ENCODE measurements at regions not wholly inside any gene's neighbourhood (a gene's known extent, or its start where the extent isn't known, plus 50 kb on each side); places are given as distances from the start of the nearest gene placed in this dataset.
"Not testable (repeated sequence)": the region's sequence is repeated elsewhere in the genome, so short reads cannot be mapped to it uniquely, and the experiment has no call there.

DNA sequence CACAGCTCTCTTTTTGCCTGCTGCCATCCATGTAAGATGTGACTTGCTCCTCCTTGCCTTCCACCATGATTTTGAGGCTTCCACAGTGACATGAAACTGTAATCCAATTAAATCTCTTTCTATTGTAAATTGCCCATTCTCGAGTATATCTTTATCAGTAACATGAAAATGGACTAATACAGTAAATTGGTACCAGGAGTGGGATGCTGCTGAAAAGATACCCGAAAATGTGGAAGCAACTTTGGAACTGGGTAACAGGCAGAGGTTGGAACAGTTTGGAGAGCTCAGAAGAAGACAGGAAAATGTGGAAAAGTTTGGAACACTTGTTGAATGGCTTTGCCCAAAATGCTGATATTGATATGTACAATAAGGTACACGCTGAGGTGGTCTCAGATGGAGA is 1117.9 kb downstream of the PLA2G4A start:
- H3K4me3 ChIP-seq (ENCODE audit: low read length); H3K4me1 ChIP-seq (ENCODE audit: control insufficient read depth, insufficient read depth, low read length); H3K4me2 ChIP-seq (ENCODE audit: low read length); H3K27me3 ChIP-seq (ENCODE audit: control insufficient read depth, insufficient read depth, low read length); H3K9me3 ChIP-seq (replicated peaks; ENCODE audit: low read length); H3K36me3 ChIP-seq (ENCODE audit: insufficient read depth, low read length); H3K9ac ChIP-seq (ENCODE audit: low read depth, low read length): not testable (repeated sequence)

DNA sequence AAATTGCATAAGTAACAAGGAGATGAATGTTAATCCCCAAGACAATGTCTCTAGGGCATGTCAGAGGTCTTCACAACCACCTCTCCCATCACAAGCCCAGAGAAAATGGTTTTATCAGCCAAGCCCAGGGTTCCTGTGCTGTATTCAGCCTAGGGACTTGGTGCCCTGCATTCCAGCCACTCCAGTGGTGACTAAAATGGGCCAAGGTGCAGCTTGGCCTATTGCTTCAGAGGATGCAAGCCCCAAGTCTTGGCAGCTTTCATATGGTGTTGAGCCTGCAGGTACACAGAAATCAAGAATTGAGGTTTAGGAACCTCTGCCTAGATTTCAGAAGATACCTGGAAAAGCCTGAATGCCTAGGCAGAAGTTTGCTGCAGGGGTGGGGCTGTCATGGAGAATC is 1118.6 kb downstream of the PLA2G4A start:
- no peaks in the 10 kb centered on the region for H3K27me3 ChIP-seq (ENCODE audit: control insufficient read depth, insufficient read depth, low read length)
- no peak overlapping the region for H3K4me2 ChIP-seq (ENCODE audit: low read length)

DNA sequence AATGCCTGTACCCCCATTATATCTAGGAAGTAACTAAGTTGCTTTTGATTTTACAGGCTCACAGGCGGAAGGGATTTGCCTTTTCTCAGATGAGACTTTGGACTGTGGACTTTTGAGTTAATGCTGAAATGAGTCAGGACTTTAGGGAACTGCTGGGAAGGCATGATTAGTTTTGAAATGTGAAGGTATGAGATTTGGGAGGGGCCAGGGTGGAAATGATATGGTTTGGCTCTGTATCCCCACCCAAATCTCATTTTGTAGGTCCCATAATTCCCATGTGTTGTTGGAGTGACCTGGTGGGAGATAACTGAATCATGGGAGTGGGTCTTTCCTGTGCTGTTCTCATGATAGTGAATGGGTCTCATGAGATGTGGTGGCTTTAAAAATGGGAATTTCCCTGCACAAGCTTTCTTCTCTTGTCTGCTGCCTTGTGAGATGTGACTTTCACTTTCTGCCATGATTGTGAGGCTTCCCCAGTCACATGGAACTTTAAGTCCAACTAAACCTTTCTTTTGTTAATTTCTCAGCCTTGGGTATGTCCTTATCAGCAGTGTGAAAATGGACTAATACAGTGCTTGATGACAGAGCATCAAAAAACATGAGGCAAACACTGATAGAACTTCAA is 1119.5 kb downstream of the PLA2G4A start:
- H3K4me1 ChIP-seq (ENCODE audit: control insufficient read depth, insufficient read depth, low read length), result no peaks in the 10 kb centered on the region
- H3K4me3 ChIP-seq (ENCODE audit: low read length), result no peak overlapping the region
- no peaks in the 10 kb centered on the region for H3K36me3 ChIP-seq (ENCODE audit: insufficient read depth, low read length)
- H3K9ac ChIP-seq (ENCODE audit: low read depth, low read length), result no peak overlapping the region
- no peak overlapping the region for H3K4me2 ChIP-seq (ENCODE audit: low read length)
- H3K9me3 ChIP-seq (replicated peaks; ENCODE audit: low read length), result peaks cover 5% of the 10 kb centered on the region
- H3K27me3 ChIP-seq (ENCODE audit: control insufficient read depth, insufficient read depth, low read length), result no peaks in the 10 kb centered on the region

More for the DNA sequence above, 1118.6 kb downstream of the PLA2G4A start:
- no peaks in the 10 kb centered on the region for H3K36me3 ChIP-seq (ENCODE audit: insufficient read depth, low read length)
- H3K4me3 ChIP-seq (ENCODE audit: low read length), result no peak overlapping the region
- peaks cover 2% of the 10 kb centered on the region for H3K9me3 ChIP-seq (replicated peaks; ENCODE audit: low read length)
- H3K9ac ChIP-seq (ENCODE audit: low read depth, low read length), result no peak overlapping the region
- no peaks in the 10 kb centered on the region for H3K4me1 ChIP-seq (ENCODE audit: control insufficient read depth, insufficient read depth, low read length)

DNA sequence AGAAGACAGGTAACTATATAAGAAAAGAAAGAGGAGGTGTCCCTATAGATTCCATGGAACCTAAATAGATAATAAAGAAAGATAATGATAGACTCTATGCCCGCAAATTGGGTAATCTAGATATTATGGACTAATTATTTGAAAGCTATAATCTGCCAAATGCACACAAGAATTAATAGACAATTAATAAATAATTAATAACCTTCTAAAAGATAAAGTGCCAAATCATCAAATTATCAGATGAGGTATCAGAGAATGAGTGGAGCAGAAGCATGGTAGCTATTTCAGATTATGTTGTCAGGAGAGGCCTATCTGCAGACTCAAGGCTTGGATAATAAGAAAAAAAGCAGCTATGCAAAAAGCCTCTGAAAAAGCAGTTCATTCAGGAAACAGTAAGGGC is 1120.8 kb downstream of the PLA2G4A start:
- no peaks in the 10 kb centered on the region for H3K27me3 ChIP-seq (ENCODE audit: control insufficient read depth, insufficient read depth, low read length)
- H3K4me1 ChIP-seq (ENCODE audit: control insufficient read depth, insufficient read depth, low read length), result no peaks in the 10 kb centered on the region
- no peak overlapping the region for H3K4me3 ChIP-seq (ENCODE audit: low read length)
- no peak overlapping the region for H3K4me2 ChIP-seq (ENCODE audit: low read length)
- H3K9ac ChIP-seq (ENCODE audit: low read depth, low read length), result no peak overlapping the region
- H3K9me3 ChIP-seq (replicated peaks; ENCODE audit: low read length), result peaks cover 5% of the 10 kb centered on the region
- H3K36me3 ChIP-seq (ENCODE audit: insufficient read depth, low read length), result no peaks in the 10 kb centered on the region

DNA sequence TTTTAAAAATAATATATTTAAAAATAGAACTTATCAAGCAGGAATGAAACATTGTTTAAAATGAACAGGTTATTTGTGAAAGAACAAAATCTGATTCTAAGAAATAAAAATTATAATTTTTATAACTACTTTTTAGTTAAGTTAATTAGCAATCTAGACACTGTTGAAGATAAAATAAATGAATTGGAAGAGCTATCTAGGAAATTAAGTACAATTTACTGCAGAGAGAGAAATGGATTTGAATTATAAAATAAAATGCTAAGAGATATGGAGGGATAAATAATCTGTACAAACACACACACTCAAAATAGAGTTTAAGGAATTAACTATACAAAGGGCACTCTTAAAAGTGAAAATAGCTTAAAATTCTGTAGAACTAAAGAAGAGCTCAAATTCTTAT is 1123.1 kb downstream of the PLA2G4A start:
- H3K4me2 ChIP-seq (ENCODE audit: low read length), result no peak overlapping the region
- no peaks in the 10 kb centered on the region for H3K36me3 ChIP-seq (ENCODE audit: insufficient read depth, low read length)

DNA sequence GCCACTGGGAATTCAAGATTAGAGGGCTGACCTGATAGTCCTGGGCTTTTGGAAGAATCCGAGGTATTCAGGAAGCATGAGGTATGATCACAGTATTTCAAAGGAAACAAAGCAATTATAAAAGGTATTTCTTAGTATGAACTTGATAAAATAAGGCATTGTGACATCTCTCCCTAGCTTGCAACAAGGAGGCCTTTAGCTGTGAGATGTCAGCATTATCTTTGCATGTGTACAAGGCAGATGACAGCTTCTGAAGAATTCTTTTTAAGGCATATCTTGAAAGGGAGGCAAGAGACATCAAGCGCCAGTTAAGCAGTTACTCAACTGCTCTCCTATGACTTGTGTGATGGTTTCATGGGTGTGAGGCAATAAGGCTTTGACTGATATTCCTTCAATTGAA is 1123.7 kb downstream of the PLA2G4A start:
- Histone ChIP-seq H3K4me3 (ENCODE audit: low read length) (no peak overlapping the region), H3K9ac (ENCODE audit: low read depth, low read length) (no peak overlapping the region), H3K36me3 (ENCODE audit: insufficient read depth, low read length) (no peaks in the 10 kb centered on the region), H3K27me3 (ENCODE audit: control insufficient read depth, insufficient read depth, low read length) (no peaks in the 10 kb centered on the region), H3K4me1 (ENCODE audit: control insufficient read depth, insufficient read depth, low read length) (no peaks in the 10 kb centered on the region), H3K4me2 (ENCODE audit: low read length) (no peak overlapping the region), H3K9me3 (replicated peaks; ENCODE audit: low read length) (peaks cover 5% of the 10 kb centered on the region)

More for the DNA sequence above, 1123.1 kb downstream of the PLA2G4A start:
- Histone ChIP-seq H3K4me3 (ENCODE audit: low read length) (no peak overlapping the region), H3K9ac (ENCODE audit: low read depth, low read length) (no peak overlapping the region), H3K9me3 (replicated peaks; ENCODE audit: low read length) (peaks cover 5% of the 10 kb centered on the region), H3K4me1 (ENCODE audit: control insufficient read depth, insufficient read depth, low read length) (no peaks in the 10 kb centered on the region), H3K27me3 (ENCODE audit: control insufficient read depth, insufficient read depth, low read length) (no peaks in the 10 kb centered on the region)

DNA sequence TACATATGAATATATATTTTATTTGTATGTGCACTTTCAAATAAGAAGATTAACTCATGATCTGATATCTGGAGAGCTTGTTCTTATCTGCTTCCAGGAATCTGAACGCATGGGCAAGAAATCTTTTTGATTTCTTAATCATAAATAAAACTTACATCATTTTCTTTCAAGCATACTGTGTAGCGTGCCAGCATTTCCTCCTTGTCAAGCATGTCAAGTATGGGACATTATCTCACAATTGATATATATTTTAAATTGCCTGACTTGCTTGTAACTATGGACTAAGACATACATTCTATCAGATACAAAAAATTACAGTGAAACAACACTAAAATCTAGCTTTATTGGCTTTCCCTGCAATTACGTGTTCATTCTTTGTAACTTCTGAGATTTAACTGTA is 1128.2 kb downstream of the PLA2G4A start:
- no peaks in the 10 kb centered on the region for H3K4me1 ChIP-seq (ENCODE audit: control insufficient read depth, insufficient read depth, low read length)
- peaks cover 8% of the 10 kb centered on the region for H3K9me3 ChIP-seq (replicated peaks; ENCODE audit: low read length)
- H3K4me3 ChIP-seq (ENCODE audit: low read length), result no peak overlapping the region
- no peak overlapping the region for H3K4me2 ChIP-seq (ENCODE audit: low read length)
- no peak overlapping the region for H3K9ac ChIP-seq (ENCODE audit: low read depth, low read length)
- H3K27me3 ChIP-seq (ENCODE audit: control insufficient read depth, insufficient read depth, low read length), result no peaks in the 10 kb centered on the region
- H3K36me3 ChIP-seq (ENCODE audit: insufficient read depth, low read length), result no peaks in the 10 kb centered on the region

DNA sequence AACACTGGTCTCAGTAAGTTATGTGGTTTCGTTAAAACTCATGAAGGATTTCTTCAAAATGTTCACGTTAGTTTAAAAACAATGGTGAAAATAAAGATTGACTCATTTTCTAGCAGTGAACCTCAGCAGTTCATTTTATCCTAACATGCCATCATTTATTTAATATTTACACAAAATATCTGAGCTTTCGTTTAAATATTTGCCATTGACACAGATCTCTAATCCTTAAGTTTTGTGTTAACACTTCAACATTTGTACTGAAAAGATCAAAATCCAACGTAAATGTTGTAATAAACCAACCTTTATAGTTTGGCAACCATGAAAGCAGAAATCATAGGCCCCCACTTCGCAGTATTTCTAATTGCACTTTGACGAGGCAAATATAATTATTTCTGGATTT is 1129.5 kb downstream of the PLA2G4A start:
- H3K9me3 ChIP-seq (replicated peaks; ENCODE audit: low read length), result peaks cover 3% of the 10 kb centered on the region
- no peaks in the 10 kb centered on the region for H3K27me3 ChIP-seq (ENCODE audit: control insufficient read depth, insufficient read depth, low read length)
- H3K4me1 ChIP-seq (ENCODE audit: control insufficient read depth, insufficient read depth, low read length), result no peaks in the 10 kb centered on the region
- no peak overlapping the region for H3K9ac ChIP-seq (ENCODE audit: low read depth, low read length)
- H3K4me3 ChIP-seq (ENCODE audit: low read length), result no peak overlapping the region
- no peak overlapping the region for H3K4me2 ChIP-seq (ENCODE audit: low read length)
- no peaks in the 10 kb centered on the region for H3K36me3 ChIP-seq (ENCODE audit: insufficient read depth, low read length)

DNA sequence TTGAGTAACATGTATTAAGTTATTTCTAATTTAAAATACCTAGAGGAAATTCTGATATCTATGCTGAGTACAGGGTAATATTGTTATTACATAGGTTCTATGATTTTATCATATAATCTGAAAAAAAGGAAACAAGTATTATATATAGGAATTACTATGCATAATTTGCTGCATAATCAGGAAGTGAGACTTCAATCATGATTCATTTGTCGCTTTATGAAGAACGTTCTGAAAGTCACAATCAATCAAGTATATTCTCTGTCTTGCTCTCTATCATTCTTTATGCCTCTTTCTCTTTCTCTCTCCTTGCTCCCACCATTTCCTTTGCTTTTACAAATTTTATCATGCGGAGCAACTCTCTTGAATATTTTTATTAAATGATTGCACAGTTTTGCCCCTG is 1130.3 kb downstream of the PLA2G4A start:
- H3K4me1 ChIP-seq (ENCODE audit: control insufficient read depth, insufficient read depth, low read length), result no peaks in the 10 kb centered on the region
- no peaks in the 10 kb centered on the region for H3K36me3 ChIP-seq (ENCODE audit: insufficient read depth, low read length)

DNA sequence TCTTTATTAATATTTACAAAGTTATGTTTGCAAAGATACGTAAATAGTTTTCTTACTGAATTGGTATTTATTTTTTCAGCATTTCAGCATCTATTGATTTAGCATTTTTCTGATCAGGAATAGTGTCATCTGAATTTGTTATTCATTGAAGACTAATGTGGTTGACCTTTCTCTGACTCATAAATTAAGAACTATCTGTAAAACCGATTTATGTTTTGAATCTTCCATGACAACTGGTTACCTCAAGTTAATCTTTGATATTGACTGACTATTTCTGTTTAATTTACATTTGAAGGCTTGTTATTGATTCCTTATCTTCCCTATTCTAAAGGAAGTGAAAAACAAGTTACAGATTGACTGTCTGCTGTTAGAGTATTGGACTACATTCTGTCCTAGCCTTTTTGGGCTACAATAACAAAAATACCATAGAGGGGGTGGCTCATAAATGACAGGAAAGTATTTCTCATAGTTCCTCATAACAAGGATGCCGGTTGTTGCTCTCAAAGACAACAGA is 1131.4 kb downstream of the PLA2G4A start:
- H3K9ac ChIP-seq (ENCODE audit: low read depth, low read length), result no peak overlapping the region
- H3K4me1 ChIP-seq (ENCODE audit: control insufficient read depth, insufficient read depth, low read length), result no peaks in the 10 kb centered on the region
- H3K27me3 ChIP-seq (ENCODE audit: control insufficient read depth, insufficient read depth, low read length), result no peaks in the 10 kb centered on the region
- no peak overlapping the region for H3K4me2 ChIP-seq (ENCODE audit: low read length)
- no peaks in the 10 kb centered on the region for H3K36me3 ChIP-seq (ENCODE audit: insufficient read depth, low read length)
- H3K9me3 ChIP-seq (replicated peaks; ENCODE audit: low read length), result peaks cover 3% of the 10 kb centered on the region
- H3K4me3 ChIP-seq (ENCODE audit: low read length), result no peak overlapping the region

More for the DNA sequence above, 1130.3 kb downstream of the PLA2G4A start:
- H3K9ac ChIP-seq (ENCODE audit: low read depth, low read length), result no peak overlapping the region
- no peak overlapping the region for H3K4me3 ChIP-seq (ENCODE audit: low read length)
- no peaks in the 10 kb centered on the region for H3K27me3 ChIP-seq (ENCODE audit: control insufficient read depth, insufficient read depth, low read length)
- no peak overlapping the region for H3K4me2 ChIP-seq (ENCODE audit: low read length)
- peaks cover 3% of the 10 kb centered on the region for H3K9me3 ChIP-seq (replicated peaks; ENCODE audit: low read length)

DNA sequence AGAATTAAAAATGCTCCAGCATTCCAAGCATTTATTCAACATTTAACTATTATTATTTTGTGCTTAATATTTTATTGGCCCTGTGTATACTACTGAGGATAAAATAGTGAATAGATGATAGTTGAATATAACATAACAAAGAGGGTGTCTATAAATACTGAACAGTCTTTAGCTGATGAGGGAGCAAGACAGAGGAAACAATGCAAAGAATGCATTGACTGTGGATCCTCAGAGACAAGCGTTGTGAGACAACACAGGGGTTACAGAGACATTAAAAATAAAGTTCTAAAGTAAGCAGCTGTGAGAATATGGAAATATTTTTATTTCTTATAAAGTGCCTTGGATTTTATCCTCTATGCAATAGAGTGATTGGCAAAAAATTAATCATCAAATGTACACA is 1133.1 kb downstream of the PLA2G4A start:
- H3K4me3 ChIP-seq (ENCODE audit: low read length), result no peak overlapping the region
- no peak overlapping the region for H3K4me2 ChIP-seq (ENCODE audit: low read length)
- peaks cover 3% of the 10 kb centered on the region for H3K9me3 ChIP-seq (replicated peaks; ENCODE audit: low read length)
- H3K36me3 ChIP-seq (ENCODE audit: insufficient read depth, low read length), result no peaks in the 10 kb centered on the region
- H3K27me3 ChIP-seq (ENCODE audit: control insufficient read depth, insufficient read depth, low read length), result no peaks in the 10 kb centered on the region
- no peaks in the 10 kb centered on the region for H3K4me1 ChIP-seq (ENCODE audit: control insufficient read depth, insufficient read depth, low read length)
- H3K9ac ChIP-seq (ENCODE audit: low read depth, low read length), result no peak overlapping the region

DNA sequence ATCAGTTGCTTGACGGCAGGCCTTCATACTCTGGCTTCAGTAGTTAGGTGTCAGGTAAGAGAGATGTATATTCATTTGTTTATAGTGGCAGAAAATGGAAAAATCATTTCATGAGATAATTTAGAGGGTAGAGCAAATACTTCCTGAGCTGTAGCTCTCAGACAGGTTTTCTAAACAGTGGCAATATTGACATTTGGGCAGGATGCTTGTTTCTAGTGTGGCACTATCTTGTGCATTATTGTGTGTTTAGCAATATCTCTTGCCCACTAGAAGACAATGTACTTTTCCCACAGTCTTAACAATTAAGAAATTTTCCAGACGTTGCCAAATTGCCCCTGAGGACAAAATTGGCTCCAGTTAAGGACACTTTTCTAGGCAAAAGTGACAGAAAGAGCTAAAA is 1143.1 kb downstream of the PLA2G4A start:
- no peak overlapping the region for H3K4me2 ChIP-seq (ENCODE audit: low read length)
- no peaks in the 10 kb centered on the region for H3K36me3 ChIP-seq (ENCODE audit: insufficient read depth, low read length)
- H3K27me3 ChIP-seq (ENCODE audit: control insufficient read depth, insufficient read depth, low read length), result no peaks in the 10 kb centered on the region
- no peak overlapping the region for H3K9ac ChIP-seq (ENCODE audit: low read depth, low read length)
- H3K4me3 ChIP-seq (ENCODE audit: low read length), result no peak overlapping the region
- H3K9me3 ChIP-seq (replicated peaks; ENCODE audit: low read length), result no peaks in the 10 kb centered on the region
- no peaks in the 10 kb centered on the region for H3K4me1 ChIP-seq (ENCODE audit: control insufficient read depth, insufficient read depth, low read length)
